ENCODE measurements at regions not wholly inside any gene's neighbourhood (a gene's known extent, or its start where the extent isn't known, plus 50 kb on each side); places are given as distances from the start of the nearest gene placed in this dataset.

- H3K36me3 ChIP-seq (ENCODE audit: insufficient read depth, low read length) = no peaks in the 10 kb centered on the region
- H3K79me2 ChIP-seq (ENCODE audit: insufficient read depth, low read length) = no peaks in the 10 kb centered on the region
- H4K20me1 ChIP-seq (ENCODE audit: insufficient read depth, low read length, poor library complexity, severe bottlenecking) = no peaks in the 10 kb centered on the region
- H3K4me3 ChIP-seq (ENCODE audit: low read length, poor library complexity, severe bottlenecking) = no peak overlapping the region
- no peak overlapping the region for H3K4me2 ChIP-seq (ENCODE audit: low read depth, low read length, poor library complexity, severe bottlenecking)
- no peaks in the 10 kb centered on the region for H3K4me1 ChIP-seq (ENCODE audit: insufficient read depth, low read length, poor library complexity, severe bottlenecking)
- H3K9me2 ChIP-seq (replicated peaks; ENCODE audit: low read depth, low read length) = no peaks in the 10 kb centered on the region
- H3F3A ChIP-seq (ENCODE audit: low read depth) = no peaks in the 10 kb centered on the region
- H3K9me3 ChIP-seq (ENCODE audit: insufficient read depth, low read depth, low read length) = no peaks in the 10 kb centered on the region
- H2AFZ ChIP-seq (ENCODE audit: low read length) = no peak overlapping the region
- no peak overlapping the region for H3K9ac ChIP-seq (ENCODE audit: low read depth, low read length, poor library complexity, severe bottlenecking)
- H3K27me3 ChIP-seq (ENCODE audit: insufficient read depth, low read length, poor library complexity, severe bottlenecking) = no peaks in the 10 kb centered on the region
- TF ChIP-seq, protein P1, sequence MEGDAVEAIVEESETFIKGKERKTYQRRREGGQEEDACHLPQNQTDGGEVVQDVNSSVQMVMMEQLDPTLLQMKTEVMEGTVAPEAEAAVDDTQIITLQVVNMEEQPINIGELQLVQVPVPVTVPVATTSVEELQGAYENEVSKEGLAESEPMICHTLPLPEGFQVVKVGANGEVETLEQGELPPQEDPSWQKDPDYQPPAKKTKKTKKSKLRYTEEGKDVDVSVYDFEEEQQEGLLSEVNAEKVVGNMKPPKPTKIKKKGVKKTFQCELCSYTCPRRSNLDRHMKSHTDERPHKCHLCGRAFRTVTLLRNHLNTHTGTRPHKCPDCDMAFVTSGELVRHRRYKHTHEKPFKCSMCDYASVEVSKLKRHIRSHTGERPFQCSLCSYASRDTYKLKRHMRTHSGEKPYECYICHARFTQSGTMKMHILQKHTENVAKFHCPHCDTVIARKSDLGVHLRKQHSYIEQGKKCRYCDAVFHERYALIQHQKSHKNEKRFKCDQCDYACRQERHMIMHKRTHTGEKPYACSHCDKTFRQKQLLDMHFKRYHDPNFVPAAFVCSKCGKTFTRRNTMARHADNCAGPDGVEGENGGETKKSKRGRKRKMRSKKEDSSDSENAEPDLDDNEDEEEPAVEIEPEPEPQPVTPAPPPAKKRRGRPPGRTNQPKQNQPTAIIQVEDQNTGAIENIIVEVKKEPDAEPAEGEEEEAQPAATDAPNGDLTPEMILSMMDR (conservative IDR thresholded peaks at IDR 0.05; ENCODE audit: low read length) = no peak
Measured at GRCh38 chr20:39452583-39453340, 490.6 kb downstream of the DHX35 start.

DNA sequence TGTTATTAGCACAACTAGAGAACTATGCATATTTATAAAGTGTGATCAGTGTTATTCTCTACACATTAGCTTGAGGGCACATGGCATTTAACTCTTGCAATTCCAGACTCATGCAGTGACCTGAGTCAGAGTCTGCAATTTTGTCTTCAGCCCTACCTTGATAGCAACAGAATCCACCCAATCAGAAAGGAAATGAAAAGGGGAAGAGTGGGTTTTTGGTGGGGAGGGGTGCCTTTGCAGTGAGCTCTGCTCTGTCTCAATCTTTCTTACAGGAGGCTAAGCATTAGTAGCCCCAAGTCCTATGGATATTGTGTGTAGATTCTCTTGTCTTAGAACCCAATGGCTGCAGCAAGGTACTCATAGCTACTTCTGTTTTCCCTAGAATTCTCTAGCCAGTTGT, 489.2 kb downstream of the DHX35 start:
- Histone ChIP-seq H3K9ac (ENCODE audit: low read depth, low read length, poor library complexity, severe bottlenecking) (no peak overlapping the region), H3K4me3 (ENCODE audit: low read length, poor library complexity, severe bottlenecking) (no peak overlapping the region), H3K4me1 (ENCODE audit: insufficient read depth, low read length, poor library complexity, severe bottlenecking) (no peaks in the 10 kb centered on the region), H3K9me3 (ENCODE audit: insufficient read depth, low read depth, low read length) (no peaks in the 10 kb centered on the region), H4K20me1 (ENCODE audit: insufficient read depth, low read length, poor library complexity, severe bottlenecking) (no peaks in the 10 kb centered on the region), H3K36me3 (ENCODE audit: insufficient read depth, low read length) (no peaks in the 10 kb centered on the region), H3K4me2 (ENCODE audit: low read depth, low read length, poor library complexity, severe bottlenecking) (no peak overlapping the region), H3K79me2 (ENCODE audit: insufficient read depth, low read length) (no peaks in the 10 kb centered on the region), H3K27me3 (ENCODE audit: insufficient read depth, low read length, poor library complexity, severe bottlenecking) (no peaks in the 10 kb centered on the region), H2AFZ (ENCODE audit: low read length) (no peak overlapping the region), H3F3A (ENCODE audit: low read depth) (no peaks in the 10 kb centered on the region), H3K9me2 (replicated peaks; ENCODE audit: low read depth, low read length) (no peaks in the 10 kb centered on the region)
- TF ChIP-seq, protein P1 (conservative IDR thresholded peaks at IDR 0.05; ENCODE audit: low read length) = no peak
- TF ChIP-seq EZH2phosphoT487 (IDR thresholded peaks at IDR 0.05; ENCODE audit: borderline replicate concordance) = no peak

- H3K36me3 ChIP-seq (ENCODE audit: insufficient read depth, low read length) = no peaks in the 10 kb centered on the region
- no peak overlapping the region for H3K9ac ChIP-seq (ENCODE audit: low read depth, low read length, poor library complexity, severe bottlenecking)
- no peaks in the 10 kb centered on the region for H3K4me1 ChIP-seq (ENCODE audit: insufficient read depth, low read length, poor library complexity, severe bottlenecking)
- no peaks in the 10 kb centered on the region for H3K27me3 ChIP-seq (ENCODE audit: insufficient read depth, low read length, poor library complexity, severe bottlenecking)
- no peak for TF ChIP-seq EZH2phosphoT487 (IDR thresholded peaks at IDR 0.05; ENCODE audit: borderline replicate concordance)
- TF ChIP-seq, protein P1 (conservative IDR thresholded peaks at IDR 0.05; ENCODE audit: low read length) = no peak
- no peak overlapping the region for H2AFZ ChIP-seq (ENCODE audit: low read length)
- no peaks in the 10 kb centered on the region for H4K20me1 ChIP-seq (ENCODE audit: insufficient read depth, low read length, poor library complexity, severe bottlenecking)
- no peaks in the 10 kb centered on the region for H3F3A ChIP-seq (ENCODE audit: low read depth)
- H3K9me3 ChIP-seq (ENCODE audit: insufficient read depth, low read depth, low read length) = no peaks in the 10 kb centered on the region
- H3K9me2 ChIP-seq (replicated peaks; ENCODE audit: low read depth, low read length) = no peaks in the 10 kb centered on the region
- no peak overlapping the region for H3K4me2 ChIP-seq (ENCODE audit: low read depth, low read length, poor library complexity, severe bottlenecking)
- H3K4me3 ChIP-seq (ENCODE audit: low read length, poor library complexity, severe bottlenecking) = no peak overlapping the region
- H3K79me2 ChIP-seq (ENCODE audit: insufficient read depth, low read length) = no peaks in the 10 kb centered on the region
Measured at GRCh38 chr20:39446397-39446796, 484.3 kb downstream of the DHX35 start.
